ENCODE measurements at regions not wholly inside any gene's neighbourhood (a gene's known extent, or its start where the extent isn't known, plus 50 kb on each side); places are given as distances from the start of the nearest gene placed in this dataset.

DNA sequence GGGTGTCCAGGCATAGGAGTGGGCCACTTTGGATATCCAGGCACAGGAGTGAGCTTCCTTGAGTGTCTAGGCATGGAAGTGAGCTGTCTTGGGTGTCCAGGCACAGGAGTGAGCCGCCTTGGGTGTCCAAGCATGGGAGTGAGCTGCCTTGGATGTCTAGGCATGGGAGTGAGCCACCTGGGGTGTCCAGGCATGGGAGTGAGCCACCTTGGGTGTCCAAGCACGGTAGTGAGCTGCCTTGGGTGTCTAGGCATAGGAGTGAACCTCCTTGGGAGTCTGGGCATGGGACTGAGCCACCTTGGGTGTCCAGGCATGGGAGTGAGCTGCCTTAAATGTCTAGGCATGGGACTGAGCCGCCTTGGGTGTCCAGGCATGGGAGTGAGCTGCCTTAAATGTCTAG is 146.3 kb downstream of the C1orf94 start:
- H3K36me3 ChIP-seq: no peaks in the 10 kb centered on the region
- H3K9me3 ChIP-seq: no peaks in the 10 kb centered on the region
- no peak overlapping the region for H3K27ac ChIP-seq
- H3K4me3 ChIP-seq: no peak overlapping the region
- intact Hi-C loops (cut with DNase I): no loop called here
- no peak for TF ChIP-seq POLR2AphosphoS5 (IDR thresholded peaks at IDR 0.05)
- TF ChIP-seq POLR2A (IDR thresholded peaks at IDR 0.05): no peak
- TF ChIP-seq CTCF (IDR thresholded peaks at IDR 0.05): no peak
- no peaks in the 10 kb centered on the region for H3K27me3 ChIP-seq (replicated peaks; ENCODE audit: insufficient read depth)
- no peak for DNase-seq (ENCODE audit: low spot score)
- WGBS: 69% methylated on average over 3 of the region's 3 CpGs
- no peaks in the 10 kb centered on the region for H3K4me1 ChIP-seq (replicated peaks)

DNA sequence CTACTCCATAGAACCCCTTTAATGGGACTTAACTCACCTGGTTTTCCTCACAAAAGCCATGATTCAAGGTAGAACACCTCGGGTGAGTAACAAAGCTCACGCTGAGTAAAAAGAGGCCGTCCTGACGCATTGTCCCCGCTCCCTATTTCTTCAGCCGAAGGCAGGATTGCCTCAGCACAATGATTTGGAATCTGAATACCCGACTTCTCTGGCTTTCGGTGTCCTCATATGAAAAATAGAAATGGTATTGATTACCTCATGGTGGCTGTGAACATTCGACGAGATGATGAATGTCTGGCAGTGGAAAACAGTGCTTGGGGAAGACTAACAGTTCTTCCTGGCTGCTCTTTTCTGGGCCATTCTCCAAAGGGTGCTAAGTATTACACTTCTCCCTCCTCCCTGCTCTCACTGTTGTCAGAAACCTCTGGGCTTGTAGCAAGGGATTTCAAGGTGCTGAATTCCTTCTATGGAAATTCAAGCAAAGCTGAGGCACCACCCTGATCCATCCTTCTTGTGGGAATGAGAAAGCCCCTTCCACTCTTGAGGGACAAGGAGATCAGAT is 148.3 kb downstream of the C1orf94 start:
- H3K36me3 ChIP-seq: no peaks in the 10 kb centered on the region
- 63% methylated on average over 10 of the region's 10 CpGs for WGBS
- intact Hi-C loops (cut with DNase I): no loop called here
- no peaks in the 10 kb centered on the region for H3K4me1 ChIP-seq (replicated peaks)
- TF ChIP-seq POLR2AphosphoS5 (IDR thresholded peaks at IDR 0.05): no peak
- no peak for TF ChIP-seq POLR2A (IDR thresholded peaks at IDR 0.05)
- TF ChIP-seq CTCF (IDR thresholded peaks at IDR 0.05): no peak
- no peak overlapping the region for H3K27ac ChIP-seq
- no peak for DNase-seq (ENCODE audit: low spot score)
- no peaks in the 10 kb centered on the region for H3K27me3 ChIP-seq (replicated peaks; ENCODE audit: insufficient read depth)
- no peak overlapping the region for H3K4me3 ChIP-seq
- H3K9me3 ChIP-seq: no peaks in the 10 kb centered on the region

- no peaks in the 10 kb centered on the region for H3K36me3 ChIP-seq
- H3K4me3 ChIP-seq: no peak overlapping the region
- no peaks in the 10 kb centered on the region for H3K4me1 ChIP-seq (replicated peaks)
- H3K27ac ChIP-seq: no peak overlapping the region
- 20% methylated on average over 8 of the region's 8 CpGs for WGBS
- no peaks in the 10 kb centered on the region for H3K9me3 ChIP-seq
- intact Hi-C loops (cut with DNase I): no loop called here
- no peak for DNase-seq (ENCODE audit: low spot score)
- TF ChIP-seq POLR2A (IDR thresholded peaks at IDR 0.05) (no peak), POLR2AphosphoS5 (IDR thresholded peaks at IDR 0.05) (no peak)
- H3K27me3 ChIP-seq (replicated peaks; ENCODE audit: insufficient read depth): no peaks in the 10 kb centered on the region
Observed at GRCh38 chr1:34328281-34328799, 151.6 kb downstream of the C1orf94 start.

GRCh38 chr1:34330061-34330460 is 153.4 kb downstream of the C1orf94 start:
- TF ChIP-seq POLR2A (IDR thresholded peaks at IDR 0.05) (no peak), POLR2AphosphoS5 (IDR thresholded peaks at IDR 0.05) (no peak), CTCF (IDR thresholded peaks at IDR 0.05) (no peak)
- no peak for DNase-seq (ENCODE audit: low spot score)
- Histone ChIP-seq H3K27ac (no peak overlapping the region), H3K4me3 (no peak overlapping the region), H3K27me3 (replicated peaks; ENCODE audit: insufficient read depth) (no peaks in the 10 kb centered on the region), H3K9me3 (no peaks in the 10 kb centered on the region), H3K4me1 (replicated peaks) (no peaks in the 10 kb centered on the region), H3K36me3 (no peaks in the 10 kb centered on the region)
- WGBS: 35% methylated on average over 3 of the region's 3 CpGs
- intact Hi-C loops (cut with DNase I): no loop called here

DNA sequence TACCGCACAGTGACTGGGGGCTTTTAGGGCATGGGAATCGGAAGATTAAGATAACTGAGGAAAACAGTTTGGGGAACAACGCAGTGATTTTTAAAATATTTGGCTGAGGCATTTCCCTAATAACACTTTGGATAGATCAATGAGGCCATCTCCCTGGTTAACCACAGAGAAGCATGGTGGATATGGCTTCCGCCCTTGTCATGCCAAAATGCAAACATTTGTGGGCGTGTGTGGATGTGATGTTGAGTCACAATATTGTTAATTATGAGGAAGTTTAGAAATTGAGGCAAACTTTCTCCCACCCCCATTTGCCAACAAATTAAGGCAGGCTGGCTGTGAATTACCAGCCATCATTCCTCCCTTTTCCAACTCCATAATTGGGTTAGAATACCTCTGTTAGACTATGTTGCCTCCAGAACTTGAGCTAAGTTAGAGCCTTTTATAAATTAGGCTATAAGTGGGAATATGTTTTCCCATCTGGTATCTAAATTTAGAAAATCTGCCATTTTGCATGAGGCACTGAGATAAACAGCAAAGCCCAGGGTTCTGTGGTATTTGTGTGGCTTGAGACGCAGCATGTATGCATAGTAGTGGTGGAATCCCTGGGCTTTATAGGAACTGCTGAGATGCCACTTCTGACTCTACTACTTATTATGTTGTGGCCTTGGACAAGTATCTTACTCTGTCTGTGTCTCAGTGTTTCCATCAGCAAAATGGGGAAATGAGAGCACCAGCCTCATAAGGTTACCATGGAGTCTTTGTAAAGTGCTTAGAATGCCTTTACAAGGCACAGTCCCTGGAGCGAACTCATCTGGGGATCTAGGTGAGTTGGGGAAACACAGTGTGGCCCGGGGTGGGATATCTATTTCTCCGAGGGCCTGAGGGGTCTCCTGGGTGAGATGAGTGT is 154.6 kb downstream of the C1orf94 start:
- H3K27ac ChIP-seq: no peak overlapping the region
- no peaks in the 10 kb centered on the region for H3K9me3 ChIP-seq
- H3K27me3 ChIP-seq (replicated peaks; ENCODE audit: insufficient read depth): no peaks in the 10 kb centered on the region
- intact Hi-C loops (cut with DNase I): no loop called here
- DNase-seq (ENCODE audit: low spot score): no peak
- no peak for TF ChIP-seq POLR2A (IDR thresholded peaks at IDR 0.05)
- TF ChIP-seq POLR2AphosphoS5 (IDR thresholded peaks at IDR 0.05): no peak
- H3K4me3 ChIP-seq: no peak overlapping the region
- H3K4me1 ChIP-seq (replicated peaks): no peaks in the 10 kb centered on the region
- H3K36me3 ChIP-seq: no peaks in the 10 kb centered on the region
- 94% methylated on average over 9 of the region's 9 CpGs for WGBS

Data from prostate gland (tissue), 2 donors.